NT2/D1 (cell line): ENCODE measurements at regions not wholly inside any gene's neighbourhood (a gene's known extent, or its start where the extent isn't known, plus 50 kb on each side); places are given as distances from the start of the nearest gene placed in this dataset.

ENCODE experiments used
- DNase-seq: peaks from one replicate; pipeline ENCODE4 v3.0.0-alpha.2; 2011; ENCODE audit warnings: low read depth, low spot score
- H3K27me3 ChIP-seq: 2 replicates; pipeline ENCODE4 v1.6.0; 2011; ENCODE audit warnings: mild to moderate bottlenecking; ENCODE audit not compliant: insufficient read length, insufficient read depth
- H3K36me3 ChIP-seq: 2 replicates; pipeline ENCODE4 v1.6.1; 2011; ENCODE audit warnings: mild to moderate bottlenecking, low read length, mixed read lengths; ENCODE audit not compliant: insufficient read depth, insufficient read length
- H3K4me1 ChIP-seq: 2 replicates; pipeline ENCODE4 v1.5.1; 2011; ENCODE audit not compliant: insufficient read depth, insufficient read length
- H3K4me3 ChIP-seq: 2 replicates; pipeline ENCODE4 v1.5.1; 2011; ENCODE audit warnings: low read depth; ENCODE audit not compliant: insufficient read length
- H3K9ac ChIP-seq: 2 replicates; pipeline ENCODE4 v1.6.0; 2011; ENCODE audit warnings: low read depth; ENCODE audit not compliant: insufficient read length
- H3K9me3 ChIP-seq: 2 replicates; pipeline ENCODE4 v1.5.1; 2011; ENCODE audit warnings: mild to moderate bottlenecking, low read length; ENCODE audit not compliant: insufficient read depth
- SUZ12 ChIP-seq: IDR thresholded peaks from 2 replicates; pipeline ENCODE4 v1.6.1; 2011; ENCODE audit not compliant: insufficient read length, insufficient read depth; ENCODE audit errors: extremely low read depth
- YY1 ChIP-seq: IDR thresholded peaks from 2 replicates; pipeline ENCODE4 v1.6.1; 2011; ENCODE audit not compliant: insufficient read length, insufficient read depth
- ZNF274 ChIP-seq: IDR thresholded peaks from 2 replicates; pipeline ENCODE4 v1.6.1; 2011; ENCODE audit warnings: mild to moderate bottlenecking, low read depth, low read length

GRCh38 chr2:103448495-103448894 lies 686.7 kb downstream of the TMEM182 start:
- TF ChIP-seq SUZ12: no peak
- H3K4me1 ChIP-seq: no peaks in the 10 kb centered on the region
- no peak overlapping the region for H3K9ac ChIP-seq
- H3K36me3 ChIP-seq: no peaks in the 10 kb centered on the region
- no peak overlapping the region for H3K4me3 ChIP-seq
- DNase-seq: no peak
- H3K9me3 ChIP-seq: no peaks in the 10 kb centered on the region
- H3K27me3 ChIP-seq: no peaks in the 10 kb centered on the region

GRCh38 chr2:103451283-103451682 lies 689.5 kb downstream of the TMEM182 start:
- no peak overlapping the region for H3K4me3 ChIP-seq
- H3K27me3 ChIP-seq: no peaks in the 10 kb centered on the region
- no peak overlapping the region for H3K9ac ChIP-seq
- H3K36me3 ChIP-seq: no peaks in the 10 kb centered on the region
- DNase-seq: no peak
- no peaks in the 10 kb centered on the region for H3K9me3 ChIP-seq
- no peaks in the 10 kb centered on the region for H3K4me1 ChIP-seq
- TF ChIP-seq ZNF274: no peak
- no peak for TF ChIP-seq SUZ12
- TF ChIP-seq YY1: no peak

GRCh38 chr2:103459283-103459682 lies 697.5 kb downstream of the TMEM182 start:
- Histone ChIP-seq H3K4me3 (no peak overlapping the region), H3K9ac (no peak overlapping the region), H3K27me3 (no peaks in the 10 kb centered on the region), H3K9me3 (no peaks in the 10 kb centered on the region), H3K36me3 (no peaks in the 10 kb centered on the region), H3K4me1 (no peaks in the 10 kb centered on the region)
- no peak for TF ChIP-seq SUZ12
- TF ChIP-seq ZNF274: no peak
- TF ChIP-seq YY1: no peak
- DNase-seq: no peak

GRCh38 chr2:103462101-103462500 lies 700.3 kb downstream of the TMEM182 start:
- Histone ChIP-seq H3K4me3 (no peak overlapping the region), H3K9me3 (no peaks in the 10 kb centered on the region), H3K9ac (no peak overlapping the region), H3K27me3 (no peaks in the 10 kb centered on the region), H3K4me1 (no peaks in the 10 kb centered on the region), H3K36me3 (no peaks in the 10 kb centered on the region)
- DNase-seq: no peak
- TF ChIP-seq ZNF274: no peak
- TF ChIP-seq YY1: no peak
- TF ChIP-seq SUZ12: no peak

GRCh38 chr2:103462712-103463111 lies 700.9 kb downstream of the TMEM182 start:
- TF ChIP-seq SUZ12: no peak
- no peak for TF ChIP-seq YY1
- no peak for TF ChIP-seq ZNF274
- Histone ChIP-seq H3K36me3 (no peaks in the 10 kb centered on the region), H3K9me3 (no peaks in the 10 kb centered on the region), H3K27me3 (no peaks in the 10 kb centered on the region), H3K9ac (no peak overlapping the region), H3K4me1 (no peaks in the 10 kb centered on the region), H3K4me3 (no peak overlapping the region)
- no peak for DNase-seq

GRCh38 chr2:103464831-103465230 lies 703.0 kb downstream of the TMEM182 start:
- H3K4me3 ChIP-seq: no peak overlapping the region
- H3K36me3 ChIP-seq: no peaks in the 10 kb centered on the region
- H3K4me1 ChIP-seq: no peaks in the 10 kb centered on the region
- H3K9me3 ChIP-seq: no peaks in the 10 kb centered on the region
- H3K9ac ChIP-seq: no peak overlapping the region
- TF ChIP-seq ZNF274 (no peak), YY1 (no peak), SUZ12 (no peak)
- no peaks in the 10 kb centered on the region for H3K27me3 ChIP-seq
- no peak for DNase-seq

GRCh38 chr2:103469800-103470199 lies 708.0 kb downstream of the TMEM182 start:
- Histone ChIP-seq H3K36me3 (no peaks in the 10 kb centered on the region), H3K9ac (no peak overlapping the region), H3K27me3 (no peaks in the 10 kb centered on the region), H3K9me3 (no peaks in the 10 kb centered on the region), H3K4me3 (no peak overlapping the region), H3K4me1 (no peaks in the 10 kb centered on the region)
- TF ChIP-seq YY1 (no peak), ZNF274 (no peak), SUZ12 (no peak)
- no peak for DNase-seq

GRCh38 chr2:103484906-103485305 lies 723.1 kb downstream of the TMEM182 start:
- TF ChIP-seq YY1: no peak
- TF ChIP-seq SUZ12: no peak
- TF ChIP-seq ZNF274: no peak
- Histone ChIP-seq H3K9ac (no peak overlapping the region), H3K4me3 (no peak overlapping the region), H3K36me3 (no peaks in the 10 kb centered on the region), H3K4me1 (no peaks in the 10 kb centered on the region), H3K9me3 (no peaks in the 10 kb centered on the region), H3K27me3 (no peaks in the 10 kb centered on the region)
- DNase-seq: no peak
